Testis (tissue), 2 donors: ENCODE measurements at regions not wholly inside any gene's neighbourhood (a gene's known extent, or its start where the extent isn't known, plus 50 kb on each side); places are given as distances from the start of the nearest gene placed in this dataset.

ENCODE experiments used
- POLR2A ChIP-seq: fragments of 450-650 bp; IDR thresholded peaks from one replicate; pipeline ENCODE4 v1.6.1; 2017; ENCODE audit warnings: antibody characterized with exemption, mild to moderate bottlenecking, moderate library complexity
- TF ChIP-seq, protein P1 (sequence below), 3 experiments: fragments of 450-650 bp in 2 of 3; fragments of 200-600 bp in 1 of 3; sonication (generic) in 1 of 3; IDR thresholded peaks; one replicate each; pipeline ENCODE4 v1.5.1; 2016 to 2019; ENCODE audit warnings: antibody characterized with exemption in 3 of 3, mild to moderate bottlenecking in 2 of 3, moderate library complexity in 1 of 3

- TF ChIP-seq, protein P1, sequence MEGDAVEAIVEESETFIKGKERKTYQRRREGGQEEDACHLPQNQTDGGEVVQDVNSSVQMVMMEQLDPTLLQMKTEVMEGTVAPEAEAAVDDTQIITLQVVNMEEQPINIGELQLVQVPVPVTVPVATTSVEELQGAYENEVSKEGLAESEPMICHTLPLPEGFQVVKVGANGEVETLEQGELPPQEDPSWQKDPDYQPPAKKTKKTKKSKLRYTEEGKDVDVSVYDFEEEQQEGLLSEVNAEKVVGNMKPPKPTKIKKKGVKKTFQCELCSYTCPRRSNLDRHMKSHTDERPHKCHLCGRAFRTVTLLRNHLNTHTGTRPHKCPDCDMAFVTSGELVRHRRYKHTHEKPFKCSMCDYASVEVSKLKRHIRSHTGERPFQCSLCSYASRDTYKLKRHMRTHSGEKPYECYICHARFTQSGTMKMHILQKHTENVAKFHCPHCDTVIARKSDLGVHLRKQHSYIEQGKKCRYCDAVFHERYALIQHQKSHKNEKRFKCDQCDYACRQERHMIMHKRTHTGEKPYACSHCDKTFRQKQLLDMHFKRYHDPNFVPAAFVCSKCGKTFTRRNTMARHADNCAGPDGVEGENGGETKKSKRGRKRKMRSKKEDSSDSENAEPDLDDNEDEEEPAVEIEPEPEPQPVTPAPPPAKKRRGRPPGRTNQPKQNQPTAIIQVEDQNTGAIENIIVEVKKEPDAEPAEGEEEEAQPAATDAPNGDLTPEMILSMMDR (IDR thresholded peaks at IDR 0.05): no peak
- TF ChIP-seq POLR2A: no peak
Observed at GRCh38 chr2:2563309-2563860, 232.3 kb upstream of the MYT1L start.
